ENCODE measurements at regions not wholly inside any gene's neighbourhood (a gene's known extent, or its start where the extent isn't known, plus 50 kb on each side); places are given as distances from the start of the nearest gene placed in this dataset.

GRCh38 chr18:53780666-53781065, 443.8 kb downstream of the MBD2 start:
- WGBS, 2 experiments (ENCODE audit: extremely low coverage in 2 of 2, insufficient read length in 1 of 2), result no CpG with 5 or more reads among the region's 1 CpG
- Histone ChIP-seq H3K36me3 (ENCODE audit: control insufficient read depth, insufficient read depth, low read length) (no peaks in the 10 kb centered on the region), H4K91ac (ENCODE audit: insufficient read depth, low read depth, low read length) (no peak overlapping the region), H3K79me1 (ENCODE audit: low read depth in 1 of 2, low read length in 2 of 2) (no peaks in the 10 kb centered on the region), H2BK5ac (ENCODE audit: low read depth, low read length, poor library complexity, severe bottlenecking) (no peak overlapping the region), H3K9me3 (ENCODE audit: control insufficient read depth, insufficient read depth, low read length) (peaks cover 6% of the 10 kb centered on the region), H3K56ac (ENCODE audit: extremely low read depth, insufficient read depth, low read length) (no peak overlapping the region), H3K27ac (ENCODE audit: insufficient read depth, low read length) (no peak overlapping the region), H3K9me1 (ENCODE audit: insufficient read depth, low read length) (no peaks in the 10 kb centered on the region), H3K18ac (ENCODE audit: low read depth, low read length) (no peak overlapping the region), H2BK20ac (ENCODE audit: low read depth, low read length) (no peak overlapping the region), H3K9ac (ENCODE audit: low read depth, low read length) (no peak overlapping the region), H4K8ac (ENCODE audit: low read depth in 2 of 2, low read length in 2 of 2) (no peak overlapping the region), H2AK5ac (ENCODE audit: low read depth, low read length) (no peak overlapping the region), H3K4me3 (ENCODE audit: insufficient read depth, low read depth, low read length) (no peak overlapping the region), H2AK9ac (replicated peaks; ENCODE audit: low read depth, low read length, poor library complexity) (no peak overlapping the region), H3K23ac (ENCODE audit: low read depth, low read length) (no peak overlapping the region), H2BK120ac (ENCODE audit: low read depth, low read length) (no peak overlapping the region), H4K5ac (ENCODE audit: low read depth, low read length) (no peak overlapping the region), H4K20me1 (ENCODE audit: insufficient read depth, low read length) (no peaks in the 10 kb centered on the region), H3K27me3 (ENCODE audit: control insufficient read depth, insufficient read depth, low read length) (no peaks in the 10 kb centered on the region), H3K4me1 (ENCODE audit: control insufficient read depth, insufficient read depth, low read length) (no peaks in the 10 kb centered on the region), H3K4ac (ENCODE audit: low read depth, low read length) (no peak overlapping the region), H3K4me2 (ENCODE audit: low read depth, low read length) (no peak overlapping the region), H2BK15ac (ENCODE audit: low read depth, low read length) (no peak overlapping the region), H2AFZ (replicated peaks; ENCODE audit: low read length, poor library complexity) (no peak overlapping the region), H3K14ac (replicated peaks; ENCODE audit: low read depth, low read length) (no peak overlapping the region)
- in situ Hi-C loops (cut with MboI; ENCODE audit: low sequenced_read_pairs) (no loop called here), dilution Hi-C loops (cut with HindIII; ENCODE audit: low sequenced_read_pairs, unreplicated experiment) (no loop called here), intact Hi-C loops (cut with micrococcal nuclease) (no loop called here)
- TF ChIP-seq RAD21 (IDR thresholded peaks at IDR 0.05; ENCODE audit: low read length) (no peak), NFE2L2 (IDR thresholded peaks at IDR 0.05; ENCODE audit: low read depth, low read length) (no peak)
- TF ChIP-seq, protein P1, sequence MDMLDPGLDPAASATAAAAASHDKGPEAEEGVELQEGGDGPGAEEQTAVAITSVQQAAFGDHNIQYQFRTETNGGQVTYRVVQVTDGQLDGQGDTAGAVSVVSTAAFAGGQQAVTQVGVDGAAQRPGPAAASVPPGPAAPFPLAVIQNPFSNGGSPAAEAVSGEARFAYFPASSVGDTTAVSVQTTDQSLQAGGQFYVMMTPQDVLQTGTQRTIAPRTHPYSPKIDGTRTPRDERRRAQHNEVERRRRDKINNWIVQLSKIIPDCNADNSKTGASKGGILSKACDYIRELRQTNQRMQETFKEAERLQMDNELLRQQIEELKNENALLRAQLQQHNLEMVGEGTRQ (IDR thresholded peaks at IDR 0.05; ENCODE audit: low read depth, low read length), result no peak
- DNase-seq (no peak), ATAC-seq (ENCODE audit: low read depth) (no peak)
- ChIA-PET CTCF (no interaction called here), POLR2A (ENCODE audit: unreplicated experiment) (no interaction called here)
- no TSS peak for BruUV-seq (replicated peaks)

Data from IMR-90 (cell line).